HG03039 (cell line): ENCODE measurements at regions not wholly inside any gene's neighbourhood (a gene's known extent, or its start where the extent isn't known, plus 50 kb on each side); places are given as distances from the start of the nearest gene placed in this dataset.
"Not testable (repeated sequence)": the region's sequence is repeated elsewhere in the genome, so short reads cannot be mapped to it uniquely, and the experiment has no call there.

ENCODE experiments used
- ATAC-seq: cut with Tn5 transposase; IDR thresholded peaks from one replicate; pipeline ENCODE4 v1.9.1; 2021; ENCODE audit warnings: mild to moderate bottlenecking, moderate library complexity; ENCODE audit not compliant: unreplicated experiment

DNA sequence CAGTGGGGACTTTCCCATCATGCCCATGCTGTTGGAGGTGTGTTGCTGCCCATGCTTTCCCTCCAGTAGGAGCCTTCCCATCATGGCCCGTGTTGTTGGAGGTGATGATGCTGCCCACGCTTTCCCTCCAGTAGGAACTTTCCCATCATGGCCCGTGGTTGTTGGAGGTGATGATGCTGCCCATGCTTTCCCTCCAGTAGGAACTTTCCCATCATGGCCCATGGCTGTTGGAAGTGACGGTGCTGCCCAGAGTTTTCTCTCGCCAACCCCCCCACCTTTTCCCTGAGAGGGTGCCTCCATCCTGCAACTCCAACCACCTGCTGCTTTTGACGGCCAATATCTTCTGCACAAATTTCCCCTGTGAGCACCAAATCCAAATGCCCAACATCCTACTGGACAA is 205.7 kb downstream of the TOMM20 start:
- ATAC-seq = no peak

DNA sequence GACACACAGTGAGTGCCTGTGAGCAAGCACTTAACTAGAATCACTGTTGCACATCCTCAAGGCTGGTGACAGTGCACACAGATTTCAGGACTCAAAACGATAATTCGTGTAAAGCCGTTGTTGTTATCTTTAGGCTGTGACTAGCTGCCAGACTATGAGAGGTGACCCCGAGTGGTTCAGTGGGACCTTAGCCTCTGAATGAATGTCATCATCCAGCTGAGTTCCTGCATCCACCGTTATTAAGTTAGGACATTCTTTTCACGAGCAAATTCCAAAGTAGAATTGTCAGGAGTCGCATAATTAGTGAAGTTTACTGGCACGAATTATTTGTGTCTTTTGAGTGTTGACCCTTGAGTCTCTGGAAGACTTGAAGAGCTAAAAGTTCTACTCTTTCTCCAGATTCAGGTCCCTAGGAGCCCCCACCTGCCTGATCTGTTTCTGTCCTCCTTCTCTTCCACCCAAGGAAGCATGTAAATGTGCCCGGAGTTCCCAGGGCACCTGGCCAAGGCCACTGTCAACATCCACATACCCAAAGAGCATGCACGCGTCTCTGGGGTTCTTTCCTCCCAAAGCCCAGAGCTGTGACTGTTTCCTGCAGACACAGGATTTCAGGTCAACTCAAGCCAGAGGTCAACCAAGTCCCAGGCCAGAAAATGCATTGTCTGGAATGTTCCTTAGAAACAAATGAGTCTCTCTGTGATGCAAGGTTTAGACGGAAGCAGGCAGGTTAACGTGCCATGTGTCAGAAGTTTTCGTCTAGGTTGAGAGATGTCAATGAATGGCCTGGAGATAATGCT is 207.2 kb downstream of the TOMM20 start:
- no peak for ATAC-seq

DNA sequence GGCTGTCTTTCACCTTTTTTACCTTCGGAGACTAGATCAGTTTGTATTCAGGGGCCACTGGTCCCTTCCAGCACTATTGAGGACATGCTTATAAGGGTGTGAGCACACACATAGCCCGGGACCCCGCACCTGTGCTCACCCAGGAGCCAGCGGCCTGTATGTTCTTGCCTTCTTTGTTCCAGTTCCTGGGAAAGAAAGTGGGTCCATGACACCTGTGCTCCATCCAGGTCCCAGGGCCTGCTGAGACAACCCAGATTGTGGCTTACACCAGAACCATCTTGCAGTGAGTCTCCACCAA is 207.8 kb downstream of the TOMM20 start:
- no peak for ATAC-seq

DNA sequence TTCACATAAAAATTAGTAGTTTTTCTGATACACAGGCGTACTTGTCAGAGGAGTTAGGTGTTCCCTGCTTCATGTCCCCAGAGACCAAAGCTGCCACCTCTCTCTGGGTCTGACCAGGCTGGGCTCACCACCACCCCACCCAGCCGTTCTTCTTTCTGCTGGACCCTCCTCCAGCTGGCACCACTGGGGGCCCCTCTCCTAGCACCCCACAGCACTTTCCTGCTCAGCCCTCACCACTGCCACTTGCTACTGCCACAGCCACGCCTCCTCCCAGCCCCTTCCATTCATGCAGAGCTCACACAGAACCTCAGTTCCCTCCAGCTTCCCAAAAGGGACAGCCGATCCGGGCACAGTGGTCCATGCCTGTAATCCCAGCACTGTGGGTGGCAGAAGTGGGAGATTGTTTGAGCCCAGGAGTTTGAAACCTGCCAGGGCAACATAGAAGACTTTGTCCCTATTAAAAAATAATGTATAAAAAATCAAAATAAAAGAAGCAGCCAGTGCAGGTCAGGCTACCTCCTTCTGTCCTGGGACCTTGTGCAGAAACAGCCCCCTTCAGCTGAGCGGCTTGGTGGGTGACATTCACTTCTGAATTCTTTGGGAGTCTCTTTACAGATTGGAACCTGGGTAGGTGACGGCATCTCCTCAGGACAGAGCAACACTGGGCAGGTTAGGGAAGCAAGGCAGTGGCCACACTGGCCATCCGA is 208.3 kb downstream of the TOMM20 start:
- no peak for ATAC-seq

- ATAC-seq = no peak
Observed at GRCh38 chr1:234918961-234919761, 209.5 kb downstream of the TOMM20 start.

DNA sequence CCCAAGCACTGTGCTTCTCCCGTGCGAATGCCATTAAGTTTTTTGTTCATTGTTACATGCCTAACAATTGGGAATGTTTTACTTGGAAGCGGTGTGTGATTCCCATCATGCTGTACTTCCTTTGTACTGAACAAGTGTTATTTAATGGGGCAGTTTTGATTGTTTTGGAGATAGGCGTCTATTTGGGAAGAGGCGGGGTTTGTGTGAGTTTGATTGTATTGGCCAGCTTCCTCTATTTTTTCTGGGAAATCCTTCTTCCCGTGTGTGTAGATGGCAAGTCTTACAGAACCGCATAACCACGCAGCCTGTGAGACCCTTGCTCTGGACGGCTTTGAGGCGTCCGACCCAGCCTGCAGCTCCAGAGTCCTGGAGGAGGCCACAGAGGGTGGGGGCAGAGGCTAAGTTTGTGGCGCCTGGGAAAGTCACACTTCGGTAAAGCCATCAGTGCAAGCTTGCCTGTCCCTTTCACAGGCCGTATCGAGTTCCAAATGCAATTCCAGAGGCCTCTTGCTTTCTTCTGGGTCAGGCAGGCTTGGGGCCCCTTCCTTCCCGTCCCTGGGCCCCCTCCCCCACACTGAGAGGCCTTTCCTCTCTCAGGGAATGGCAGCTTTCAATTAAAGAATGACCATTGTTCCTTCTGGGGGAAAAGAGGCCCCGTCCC is 210.3 kb downstream of the TOMM20 start:
- no peak for ATAC-seq

GRCh38 chr1:234917495-234918180 is 211.0 kb downstream of the TOMM20 start:
- no peak for ATAC-seq

DNA sequence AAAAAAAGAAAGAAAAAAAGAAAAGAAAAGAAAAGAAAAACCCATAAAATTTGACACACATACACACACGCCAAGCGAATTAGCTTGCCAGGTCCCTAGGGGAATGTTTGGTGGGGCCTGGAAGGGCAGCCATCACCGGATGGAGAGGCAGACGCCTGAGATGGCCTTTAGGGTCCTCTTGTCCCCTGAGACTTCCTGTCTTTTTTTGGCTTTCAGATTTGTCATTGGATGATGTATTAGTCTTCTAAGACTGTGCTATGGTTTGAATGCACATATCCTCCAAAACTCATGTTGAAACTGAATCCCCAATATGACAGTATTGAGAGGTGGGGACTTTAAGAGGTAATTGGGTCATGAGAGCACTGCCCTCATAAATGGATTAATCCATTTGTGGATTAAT is 211.8 kb downstream of the TOMM20 start:
- no peak for ATAC-seq

GRCh38 chr1:234915924-234916675 is 212.5 kb downstream of the TOMM20 start:
- ATAC-seq = no peak

- ATAC-seq = no peak
Observed at GRCh38 chr1:234914606-234915290, 213.9 kb downstream of the TOMM20 start.

GRCh38 chr1:234913771-234914170 is 214.9 kb downstream of the TOMM20 start:
- no peak for ATAC-seq

DNA sequence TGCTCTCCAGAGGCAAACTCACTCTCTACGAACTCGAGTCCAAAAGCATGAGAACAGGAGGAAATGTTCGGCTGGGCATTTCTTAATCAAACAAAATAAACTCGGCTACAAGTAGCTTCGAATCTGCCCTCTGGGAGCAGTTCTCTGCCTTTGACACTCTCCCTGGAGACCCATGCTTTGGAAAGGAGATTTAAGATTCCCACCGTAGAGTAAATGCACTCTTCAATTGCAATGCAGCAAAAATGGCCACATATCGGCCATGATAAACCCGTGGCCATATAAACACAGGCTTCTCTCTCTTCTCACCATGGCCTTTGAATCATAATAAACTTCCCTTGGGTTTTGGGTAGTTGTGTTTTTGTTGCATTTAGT is 215.4 kb downstream of the TOMM20 start:
- no peak for ATAC-seq

DNA sequence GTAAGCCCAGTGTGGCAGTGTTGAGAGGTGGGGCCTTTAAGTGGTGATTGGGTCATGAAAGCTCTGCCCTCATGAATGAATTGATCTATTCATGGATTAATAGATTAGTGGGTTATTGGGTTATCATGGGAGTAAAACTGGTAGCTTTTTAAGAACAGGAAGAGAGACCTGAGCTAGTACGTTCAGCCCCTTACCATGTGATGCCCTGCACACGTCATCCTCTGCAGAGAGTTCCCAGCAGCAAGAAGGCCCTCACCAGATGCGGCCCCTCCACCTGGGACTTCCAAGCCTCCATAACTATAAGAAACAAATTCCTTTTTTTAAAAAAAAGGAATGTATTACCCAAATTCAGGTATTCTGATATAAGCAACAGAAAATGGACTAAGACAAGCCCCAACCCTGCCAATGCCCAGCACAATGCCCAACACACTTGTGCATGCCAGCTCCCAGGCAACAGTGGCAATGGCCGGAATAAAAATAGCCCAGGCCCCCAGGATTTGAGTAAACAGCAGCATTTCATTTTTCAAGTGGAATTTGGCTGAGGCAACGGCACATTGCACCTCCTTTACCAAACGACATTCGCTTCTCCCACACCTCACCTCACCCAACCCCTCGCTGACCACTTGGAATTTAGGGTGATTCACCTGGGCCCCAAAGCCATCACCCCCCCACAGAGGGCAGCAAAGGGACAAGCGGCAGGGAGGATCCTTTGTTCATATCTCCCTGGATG is 215.9 kb downstream of the TOMM20 start:
- ATAC-seq = no peak

- no peak for ATAC-seq
Observed at GRCh38 chr1:234911787-234912186, 216.8 kb downstream of the TOMM20 start.

- ATAC-seq = not testable (repeated sequence)
Observed at GRCh38 chr1:234911136-234911535, 217.5 kb downstream of the TOMM20 start.

DNA sequence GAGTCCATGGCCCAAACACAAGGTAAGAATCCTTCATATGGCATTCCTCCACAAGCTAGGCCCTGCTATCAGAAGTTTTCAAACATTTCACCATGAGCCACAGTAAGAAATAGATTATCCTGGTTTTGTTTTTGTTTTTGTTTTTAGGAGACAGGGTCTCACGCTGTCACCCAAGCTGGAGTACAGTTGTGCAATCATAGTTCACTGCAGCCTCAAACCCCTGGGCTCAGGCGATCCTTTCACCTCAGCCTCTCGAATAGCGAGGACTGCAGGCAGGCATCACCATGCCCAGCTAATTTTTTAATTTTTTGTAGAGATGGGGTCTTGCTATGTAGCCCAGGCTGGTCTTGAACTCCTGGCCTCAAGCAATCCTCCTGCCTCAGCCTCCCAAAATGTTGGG is 218.8 kb downstream of the TOMM20 start:
- no peak for ATAC-seq

GRCh38 chr1:234909307-234909810 is 219.3 kb downstream of the TOMM20 start:
- no peak for ATAC-seq

DNA sequence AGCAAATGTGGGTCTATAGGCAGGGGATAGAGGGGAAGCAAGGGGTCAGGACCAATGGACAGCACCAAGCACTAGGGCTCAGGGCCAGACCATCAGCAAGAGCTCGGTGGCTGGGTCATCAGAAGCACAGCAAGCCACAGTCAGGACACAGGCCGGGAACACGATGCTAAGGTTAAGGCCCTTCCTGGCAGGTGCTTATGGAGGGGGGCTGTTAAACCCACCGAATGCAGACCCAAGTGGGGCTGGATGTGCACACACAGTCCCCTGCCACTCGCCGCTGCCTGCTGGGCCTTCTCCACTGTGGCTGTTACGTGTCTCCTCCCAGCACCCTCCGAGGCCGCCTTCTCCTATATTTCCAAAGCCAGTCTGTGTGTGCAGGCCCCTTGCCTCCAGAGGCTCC is 220.1 kb downstream of the TOMM20 start:
- no peak for ATAC-seq
